GM18508 (cell line): ENCODE measurements at regions not wholly inside any gene's neighbourhood (a gene's known extent, or its start where the extent isn't known, plus 50 kb on each side); places are given as distances from the start of the nearest gene placed in this dataset.

Source experiments
- ATAC-seq: cut with Tn5 transposase; IDR thresholded peaks from one replicate; pipeline ENCODE4 v1.9.1; 2021; ENCODE audit warnings: moderate number of reproducible peaks; ENCODE audit not compliant: insufficient read depth, unreplicated experiment

DNA sequence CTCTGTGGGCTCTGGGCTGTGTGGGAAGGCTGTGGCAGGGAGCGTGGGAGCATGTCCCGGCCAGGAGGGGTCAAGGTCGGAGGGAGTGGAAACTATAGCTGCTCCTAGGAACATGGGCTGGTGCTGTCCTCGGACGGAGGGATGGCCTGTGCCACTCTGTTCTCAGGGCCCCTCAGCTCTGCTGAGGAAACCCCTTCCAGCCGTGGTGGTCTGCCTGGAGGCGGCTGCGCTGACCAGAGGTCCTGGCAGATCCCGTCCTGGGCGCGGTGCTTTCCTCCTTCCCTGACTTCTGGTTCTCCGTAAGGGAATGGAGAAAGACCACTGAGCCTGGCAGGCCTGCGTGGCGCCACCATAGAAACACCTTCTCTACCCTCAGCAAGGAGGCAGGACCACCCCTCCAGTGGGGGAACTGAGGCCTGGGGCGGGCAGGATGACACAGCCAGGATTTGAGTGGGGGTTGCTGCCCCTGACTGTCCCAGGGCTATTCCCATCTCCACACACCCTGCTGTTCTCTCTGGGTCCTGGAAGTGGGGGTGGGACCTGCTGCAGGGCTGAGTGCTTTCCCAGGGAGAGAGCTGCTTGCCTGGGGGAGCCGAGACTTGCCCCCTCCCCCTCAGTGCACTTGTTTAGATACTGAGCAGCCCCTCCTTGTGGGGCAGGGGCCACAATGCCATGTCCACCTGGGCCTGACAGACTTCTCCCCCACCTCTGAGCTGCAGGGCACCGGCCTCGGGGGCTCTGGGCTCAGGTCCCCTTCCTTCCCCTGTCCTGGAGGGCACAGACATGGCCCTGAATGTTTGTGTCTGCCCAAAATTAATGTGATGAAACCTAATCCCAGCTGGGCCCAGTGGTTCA lies 301.0 kb upstream of the HS6ST1 start:
- ATAC-seq = no peak

DNA sequence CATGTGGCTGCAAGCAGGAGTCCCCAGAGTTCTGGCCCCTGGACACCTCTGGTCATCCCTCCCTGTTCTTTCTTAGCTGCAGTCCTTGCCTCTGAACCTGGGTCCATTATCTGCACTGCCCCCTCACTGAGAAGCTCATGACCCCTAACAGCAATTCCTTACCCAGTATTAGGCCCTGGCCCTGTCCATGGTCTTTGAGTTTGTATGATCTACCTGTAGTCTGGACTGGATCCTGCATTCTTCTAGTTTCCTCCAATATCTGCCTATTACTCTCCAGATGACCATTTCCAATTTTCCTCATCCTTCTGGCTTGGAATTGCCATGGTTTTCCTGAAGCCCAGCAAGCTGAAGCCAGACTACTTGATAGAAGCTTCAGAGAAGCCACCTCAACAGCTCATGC lies 302.4 kb upstream of the HS6ST1 start:
- ATAC-seq = no peak

DNA sequence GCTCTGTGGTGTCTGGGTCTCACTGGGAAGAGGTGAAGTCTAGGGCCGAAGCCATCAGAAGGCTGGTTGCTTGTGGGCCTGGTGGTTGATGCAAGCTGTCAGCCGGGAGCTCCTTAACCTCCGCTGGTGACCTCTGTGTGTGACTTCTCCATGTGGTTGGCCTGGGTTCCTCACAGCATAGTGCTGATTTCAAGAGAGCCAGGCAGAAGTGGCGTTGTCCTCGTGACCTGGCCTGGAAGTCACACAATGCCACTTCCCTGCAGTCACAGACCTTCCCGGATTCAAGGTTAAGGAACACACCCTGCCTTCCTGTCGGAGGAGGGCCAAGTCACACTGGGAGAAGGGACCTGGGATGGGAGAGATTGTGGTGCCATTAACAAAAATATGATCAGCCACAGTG lies 303.7 kb upstream of the HS6ST1 start:
- ATAC-seq = no peak

DNA sequence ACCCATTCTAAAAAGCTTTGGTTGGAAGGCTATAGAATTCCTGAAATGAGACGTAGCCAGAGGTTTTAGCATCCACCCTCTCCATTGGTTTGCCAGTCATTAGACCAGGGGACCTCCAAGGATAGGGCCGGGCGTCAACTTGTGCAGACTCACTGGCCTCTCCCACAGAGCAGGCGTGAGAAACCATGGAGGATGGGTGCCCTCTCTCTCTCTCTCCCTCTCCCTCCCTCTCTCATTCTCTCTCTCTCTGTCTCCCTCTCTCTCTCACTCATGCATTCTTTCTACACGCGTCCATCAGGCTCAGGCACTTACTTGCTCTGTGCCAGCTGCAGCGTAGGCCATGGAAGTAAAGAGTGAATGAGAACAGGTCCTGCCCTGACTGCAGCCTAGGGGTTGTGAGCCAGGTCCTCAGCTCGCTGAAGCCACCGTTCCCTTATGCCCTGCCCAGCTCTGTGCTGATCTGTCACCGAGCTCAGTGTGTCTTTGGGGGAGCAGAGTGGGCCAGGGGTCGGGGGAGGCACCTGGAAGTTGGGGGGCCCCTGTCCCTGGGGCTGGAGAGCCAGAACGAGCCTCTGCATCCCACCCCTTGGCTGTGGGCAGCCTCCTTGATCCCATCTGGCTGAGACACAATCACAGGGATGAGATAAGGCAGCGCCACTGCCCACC lies 304.4 kb upstream of the HS6ST1 start:
- no peak for ATAC-seq

DNA sequence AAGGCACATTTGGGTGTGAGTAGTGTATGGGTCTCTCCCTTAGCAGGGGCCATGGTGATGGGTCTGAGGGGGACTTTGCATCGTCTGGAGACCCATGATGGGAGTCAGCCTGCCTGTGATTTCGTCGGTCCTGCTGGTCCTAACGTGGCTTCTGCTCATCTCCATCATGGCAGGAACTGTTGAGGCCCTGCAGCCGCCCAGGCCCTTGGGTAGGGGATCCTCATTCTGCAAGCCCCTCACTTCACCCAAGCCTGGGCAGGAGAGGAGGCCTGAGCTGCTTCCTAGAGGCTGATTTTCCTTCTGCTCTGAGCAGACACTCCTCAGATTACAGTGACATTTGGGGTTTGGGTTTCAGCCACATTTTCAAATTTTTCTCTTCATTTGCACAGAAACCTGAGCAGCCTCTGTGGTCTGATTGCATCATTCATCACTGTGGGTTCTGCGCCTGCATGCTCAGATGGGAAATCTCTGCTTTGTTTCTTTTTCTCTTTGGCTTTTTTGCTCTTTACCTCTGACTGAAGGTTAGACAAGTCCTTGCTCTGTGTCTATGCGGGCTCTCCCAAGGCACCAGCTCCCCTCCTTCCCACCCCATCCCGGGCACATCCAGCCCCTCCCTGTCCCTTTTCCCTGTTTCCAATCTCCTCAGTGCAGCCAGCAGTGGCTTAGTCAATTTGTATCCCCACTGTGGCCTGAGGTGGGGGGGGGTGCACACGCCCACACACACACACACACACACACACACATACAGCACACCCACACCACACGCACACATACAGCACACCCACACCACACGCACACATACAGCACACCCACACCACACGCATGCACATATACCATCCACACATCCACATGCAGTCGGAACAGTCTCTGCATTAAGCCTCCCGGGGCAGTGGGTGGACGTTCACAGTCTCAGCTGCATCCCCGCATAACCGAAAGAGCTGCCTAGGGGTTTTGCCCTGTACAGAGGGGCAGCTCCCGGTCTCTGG lies 305.4 kb upstream of the HS6ST1 start:
- no peak for ATAC-seq

DNA sequence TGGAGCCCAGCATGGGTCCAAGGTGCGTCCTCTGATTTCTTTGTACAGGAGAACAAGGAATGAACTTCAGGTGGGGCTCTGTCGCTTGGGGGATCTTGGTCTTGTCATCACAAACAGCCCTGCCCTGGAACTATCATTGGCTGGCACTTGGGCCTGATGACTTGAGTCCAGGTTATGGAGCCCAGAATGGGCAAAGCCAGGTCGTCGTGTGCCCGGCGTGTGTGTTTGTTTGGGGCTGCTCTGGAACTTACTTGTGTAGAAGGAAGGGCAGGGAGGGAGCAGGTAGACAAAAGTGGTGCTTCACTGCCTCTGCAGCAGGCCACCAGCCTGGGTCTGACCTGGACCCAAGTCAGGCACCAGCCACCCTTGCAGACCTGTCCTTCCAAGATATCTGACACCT lies 306.3 kb upstream of the HS6ST1 start:
- ATAC-seq = no peak

DNA sequence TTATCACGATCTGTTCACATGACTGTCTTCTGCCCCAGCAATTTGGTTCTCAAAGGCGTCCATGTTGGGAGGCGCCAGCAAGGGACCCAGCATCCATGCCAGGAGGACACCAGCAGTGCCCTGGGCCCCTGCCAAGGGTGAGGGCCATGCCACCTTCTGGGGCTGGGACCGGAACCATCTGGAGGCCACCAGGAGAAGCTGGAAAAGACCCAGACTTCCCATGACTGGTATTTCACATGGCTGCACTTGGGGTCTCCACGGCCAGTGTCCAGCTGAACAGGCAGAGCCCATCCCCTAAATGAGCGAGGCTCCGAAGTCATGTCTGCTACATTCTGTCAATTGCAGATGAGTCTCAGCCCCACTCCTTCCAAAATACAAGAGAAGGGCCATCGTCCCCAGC lies 306.8 kb upstream of the HS6ST1 start:
- ATAC-seq = no peak

DNA sequence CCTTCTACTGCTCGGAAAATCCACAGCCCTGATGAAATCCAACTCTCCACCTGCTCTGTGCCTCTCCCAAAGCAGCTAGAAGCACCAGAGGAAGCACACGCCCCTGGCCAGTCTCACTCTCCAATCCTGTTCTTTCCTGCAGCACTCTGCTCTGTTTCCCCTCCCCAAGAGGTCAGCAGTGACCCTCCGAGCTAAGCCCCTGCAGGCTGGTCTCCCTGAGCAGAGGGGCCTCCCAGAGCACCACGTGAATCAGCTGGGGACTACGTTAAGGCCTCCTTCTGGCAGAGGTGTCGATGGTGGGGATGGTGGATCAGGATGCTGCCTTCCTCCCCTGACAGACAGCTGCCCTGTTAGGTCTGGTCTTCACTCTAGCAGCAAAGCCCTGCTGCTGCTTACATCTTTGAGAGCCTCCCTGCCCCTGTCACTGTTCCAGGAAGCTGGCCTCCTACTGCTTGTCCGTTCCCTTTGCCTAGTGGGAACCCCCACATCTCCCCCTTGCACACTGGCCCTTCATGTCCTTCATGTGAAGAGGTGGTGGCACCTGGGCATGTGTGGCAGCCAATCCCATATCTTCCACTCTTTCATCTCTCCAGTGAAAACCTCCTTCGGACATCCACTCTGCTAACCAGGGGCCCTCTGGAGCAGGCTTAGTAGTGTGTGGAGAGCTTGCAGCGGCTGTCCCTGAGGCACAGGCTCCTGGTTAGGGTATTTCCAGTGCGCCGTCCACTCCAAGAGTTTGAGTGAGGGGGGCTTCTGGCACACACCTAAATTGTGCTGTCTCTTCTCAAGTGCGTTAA lies 307.5 kb upstream of the HS6ST1 start:
- ATAC-seq = no peak

DNA sequence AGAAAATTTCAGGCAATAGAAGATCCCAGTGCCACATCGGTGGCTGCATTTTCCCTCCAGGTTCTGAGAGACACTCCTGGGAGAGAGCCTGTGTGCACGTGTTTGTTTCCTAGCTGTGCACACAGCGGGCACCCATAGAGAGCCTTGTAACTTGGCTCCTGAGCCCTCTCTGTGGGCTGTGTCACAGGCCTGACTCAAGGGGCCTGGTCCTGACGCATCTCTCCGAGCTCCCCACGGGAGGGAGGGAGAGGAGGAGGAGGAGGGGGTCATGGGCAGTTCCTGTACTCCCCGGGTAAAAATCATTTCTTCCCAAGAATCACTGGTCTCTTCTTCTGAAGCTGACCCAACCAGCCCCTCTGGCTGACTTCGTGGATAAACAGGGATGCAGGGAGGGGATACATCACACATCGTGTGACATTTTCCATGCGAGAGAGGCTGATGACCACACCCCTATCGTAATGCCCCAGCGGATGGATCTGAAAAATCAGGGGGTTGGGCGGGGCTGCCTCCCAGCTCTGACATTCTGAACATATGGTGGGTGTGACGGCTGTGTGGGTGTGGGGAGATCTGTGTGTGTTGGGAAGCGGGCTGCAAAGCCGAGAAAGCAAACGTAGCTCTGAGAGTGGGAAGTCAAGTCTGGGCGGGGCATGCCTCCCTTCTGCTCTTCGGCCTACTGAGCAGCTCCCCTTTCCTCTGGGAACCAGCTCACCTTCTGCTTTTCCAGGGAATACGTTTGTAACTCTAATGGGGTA lies 308.3 kb upstream of the HS6ST1 start:
- ATAC-seq = no peak

DNA sequence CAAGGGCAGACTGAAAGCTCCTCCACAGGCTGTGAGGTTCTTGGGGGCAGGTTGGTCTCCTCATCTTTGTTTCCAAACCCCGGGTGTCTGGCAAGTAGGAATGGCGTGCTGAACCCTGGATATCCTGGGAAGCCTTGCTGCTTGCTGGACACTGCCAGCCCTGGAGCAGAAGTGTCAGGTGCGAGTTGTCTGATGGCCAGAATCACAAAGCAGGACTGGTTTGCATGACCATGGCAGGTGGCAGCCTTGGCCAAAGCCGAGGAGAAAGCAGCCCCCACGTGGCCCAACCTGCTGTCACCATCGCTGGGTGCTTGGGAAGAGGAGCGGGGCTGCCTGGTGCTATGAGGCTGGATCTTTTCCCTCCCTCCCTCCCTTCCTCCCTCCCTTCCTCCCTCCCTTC lies 309.5 kb upstream of the HS6ST1 start:
- ATAC-seq = no peak

DNA sequence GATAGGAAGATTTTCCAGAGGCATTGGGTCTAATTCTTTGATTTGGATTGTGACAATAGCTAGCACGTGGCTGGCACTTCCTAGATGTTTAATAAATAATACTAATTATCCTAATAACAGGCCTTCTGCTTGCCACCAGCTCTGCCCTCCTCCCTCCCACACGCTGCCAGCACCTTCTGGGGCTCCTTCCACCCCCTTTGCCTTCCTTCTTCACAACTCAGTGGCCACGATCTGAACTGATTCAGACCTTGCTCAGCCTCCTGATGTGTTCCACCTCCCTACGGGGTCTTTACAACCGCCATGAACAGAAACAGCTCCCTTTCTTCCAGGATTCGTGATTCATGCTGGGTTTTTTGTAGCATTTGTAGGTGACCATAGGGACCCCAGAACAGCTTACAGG lies 310.3 kb upstream of the HS6ST1 start:
- ATAC-seq = no peak

DNA sequence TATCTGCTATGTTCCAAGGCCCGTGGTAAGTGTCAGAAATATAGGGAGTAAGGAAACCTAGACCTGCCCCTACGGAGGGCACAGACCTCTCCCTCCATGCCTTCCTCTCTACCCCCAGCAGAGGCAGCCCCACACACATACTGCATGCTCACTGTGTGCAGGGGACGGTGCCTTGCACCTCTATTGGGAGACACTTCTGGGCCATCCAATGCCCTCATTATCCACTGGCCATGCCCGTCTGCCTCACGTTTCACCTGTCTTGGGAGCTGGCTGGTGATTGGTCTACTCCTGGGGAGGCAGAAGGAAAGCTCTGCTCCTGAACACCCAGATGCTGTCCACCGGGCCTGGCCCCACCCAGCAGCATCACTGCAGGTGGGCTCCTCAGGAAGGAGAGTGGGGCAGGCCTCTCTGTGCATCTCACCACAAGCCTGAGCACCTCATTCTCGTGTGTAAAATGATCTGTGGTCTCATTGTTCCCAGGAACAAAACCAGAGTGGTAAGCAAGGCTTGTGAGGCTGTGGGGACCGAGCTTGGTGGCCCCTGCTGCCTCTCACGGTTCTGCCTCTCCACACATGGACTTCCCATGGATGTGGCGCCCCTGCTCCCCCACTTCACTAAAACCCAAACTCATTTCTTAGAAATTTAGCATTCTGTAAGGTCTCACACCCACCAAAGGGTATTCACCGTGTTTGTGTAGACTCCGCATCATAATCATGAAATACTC lies 312.5 kb upstream of the HS6ST1 start:
- no peak for ATAC-seq

DNA sequence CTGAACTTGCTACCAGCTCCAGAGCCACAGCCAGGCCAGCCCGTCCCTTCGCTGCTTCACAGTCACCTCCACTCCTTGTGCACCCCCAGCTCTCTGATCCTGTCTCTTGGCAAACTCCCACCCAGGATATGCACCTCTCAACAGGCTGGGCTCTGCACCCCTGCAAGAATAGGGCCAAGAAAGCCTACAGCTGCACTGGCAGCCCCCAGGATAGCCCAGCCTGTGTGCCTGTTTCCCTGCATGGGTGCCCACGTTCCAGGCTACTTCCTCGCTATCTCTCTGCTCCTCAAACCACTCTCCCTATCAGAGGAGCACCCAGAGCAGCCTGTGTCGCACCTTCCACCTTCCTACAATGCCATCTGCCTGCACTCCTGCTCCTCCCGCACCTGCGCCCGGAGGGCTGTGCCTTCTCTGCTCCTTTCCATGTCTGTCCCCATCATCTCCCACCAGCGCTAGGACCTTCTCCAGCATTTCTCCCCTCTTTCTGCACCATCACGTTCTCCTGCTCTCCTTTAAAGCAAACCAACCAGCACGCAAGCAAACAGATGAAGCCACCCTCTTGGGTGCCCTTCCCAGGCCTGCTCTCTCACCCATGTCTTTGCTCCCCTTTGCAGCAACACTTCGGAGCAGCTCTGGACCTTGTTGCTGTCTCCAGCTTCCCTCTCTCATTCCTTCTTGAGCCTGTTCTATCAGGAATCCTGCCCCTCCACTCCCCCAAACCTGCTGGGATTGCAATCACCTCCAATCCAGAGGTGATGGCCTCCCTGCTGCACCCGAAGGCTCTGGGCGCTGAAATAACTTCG lies 313.2 kb upstream of the HS6ST1 start:
- no peak for ATAC-seq

DNA sequence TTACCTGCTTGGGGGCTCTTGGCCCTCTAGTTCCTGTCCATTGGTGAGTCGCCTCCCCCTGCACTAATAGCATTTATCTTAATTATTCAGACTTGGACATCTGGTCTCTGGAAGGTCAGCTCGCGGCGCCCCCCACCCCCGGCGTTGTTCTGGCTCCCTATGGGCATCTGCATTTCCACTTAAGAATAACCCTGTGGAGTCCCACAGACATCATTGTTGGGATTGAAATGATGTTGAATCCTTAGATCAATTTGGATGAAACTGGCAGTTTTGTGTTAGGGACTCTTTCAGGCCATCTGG lies 313.8 kb upstream of the HS6ST1 start:
- no peak for ATAC-seq

DNA sequence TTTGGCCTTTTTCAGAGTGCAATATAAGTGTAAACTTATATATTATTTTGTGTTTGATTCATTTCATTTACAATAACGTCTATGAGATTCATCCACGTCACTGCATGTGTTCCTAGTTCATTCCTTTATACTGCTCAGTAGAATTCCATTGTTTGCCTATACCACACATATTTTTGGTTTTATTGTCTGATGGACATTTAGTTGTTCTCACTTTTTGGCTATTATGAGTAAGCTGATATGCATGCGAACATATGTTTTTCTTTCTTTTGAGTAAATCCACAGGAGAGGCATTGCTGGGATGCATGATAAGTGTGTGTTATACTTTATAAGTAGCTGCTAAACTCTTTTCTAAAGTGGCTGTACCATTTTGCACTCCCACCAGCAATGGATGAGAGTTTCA lies 314.8 kb upstream of the HS6ST1 start:
- ATAC-seq = no peak

DNA sequence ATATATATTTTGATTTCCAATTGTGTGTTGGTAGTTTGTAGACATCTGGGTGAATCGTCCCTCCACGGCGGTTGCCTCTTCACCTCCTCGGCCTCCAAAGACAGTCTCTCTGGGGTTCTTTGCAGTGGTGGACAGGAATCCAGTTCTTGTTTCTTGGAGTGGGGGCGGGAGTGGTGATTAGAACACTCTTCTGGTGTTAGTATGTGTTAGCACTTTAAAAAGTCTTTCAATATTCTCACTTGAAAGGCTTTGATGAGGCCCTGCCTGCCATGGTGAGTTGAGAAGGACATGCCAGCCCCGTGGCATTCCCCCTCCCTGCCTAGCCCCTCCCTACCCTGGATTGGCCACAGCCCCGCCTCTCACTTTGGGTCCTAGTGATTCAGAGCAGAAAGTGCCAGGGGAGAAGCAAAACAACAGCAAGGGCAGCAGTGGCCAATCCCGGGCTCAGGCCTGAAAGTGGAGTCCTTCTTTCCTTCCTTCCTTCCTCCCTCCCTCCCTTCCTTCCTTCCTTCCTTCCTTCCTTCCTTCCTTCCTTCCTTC lies 316.8 kb upstream of the HS6ST1 start:
- no peak for ATAC-seq

DNA sequence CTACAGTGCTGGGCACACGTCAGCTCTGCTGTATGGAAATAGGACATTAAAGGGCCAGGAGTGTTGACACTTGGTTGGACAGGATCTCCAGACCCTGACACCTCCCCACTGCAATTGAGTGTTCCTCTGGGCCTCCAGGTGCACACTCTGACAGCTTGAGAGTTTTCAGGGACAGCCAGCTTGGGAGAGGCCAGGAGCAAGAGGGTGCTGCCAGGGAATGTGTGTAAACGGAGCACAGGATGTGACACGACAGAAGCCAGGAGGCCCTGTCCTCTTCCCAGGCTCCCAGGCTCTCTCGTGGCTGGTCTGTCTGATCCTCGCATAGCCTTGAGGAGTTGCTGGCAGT lies 318.1 kb upstream of the HS6ST1 start:
- no peak for ATAC-seq
